Liver (tissue), 7 donors: ENCODE measurements at regions not wholly inside any gene's neighbourhood (a gene's known extent, or its start where the extent isn't known, plus 50 kb on each side); places are given as distances from the start of the nearest gene placed in this dataset.
"Not testable (repeated sequence)": the region's sequence is repeated elsewhere in the genome, so short reads cannot be mapped to it uniquely, and the experiment has no call there.

Experiments used
- DNase-seq: peaks from one replicate; pipeline ENCODE4 v3.0.0-alpha.2; 2017; ENCODE audit warnings: low spot score
- H3K27ac ChIP-seq, 2 donors: one replicate each; pipeline ENCODE4 v1.7.0; 2013; ENCODE audit warnings: inconsistent platforms in 2 of 2, low read length in 2 of 2, control low read depth in 1 of 2, low read depth in 1 of 2, mild to moderate bottlenecking in 1 of 2
- H3K27me3 ChIP-seq, 4 donors: one replicate each; pipeline versions ENCODE4 v1.6.1 to v1.7.0; 2013; ENCODE audit warnings: low read length in 3 of 4, inconsistent platforms in 1 of 4, mild to moderate bottlenecking in 1 of 4, moderate library complexity in 1 of 4; ENCODE audit not compliant: control insufficient read depth in 4 of 4, insufficient read depth in 4 of 4
- H3K36me3 ChIP-seq, 4 donors: one replicate each; pipeline versions ENCODE4 v1.6.1 to v1.7.0; 2013; ENCODE audit warnings: low read length in 3 of 4, mild to moderate bottlenecking in 3 of 4, low read depth in 1 of 4, moderate library complexity in 1 of 4; ENCODE audit not compliant: control insufficient read depth in 4 of 4, insufficient read depth in 3 of 4
- H3K4me1 ChIP-seq, 4 donors: one replicate each; pipeline versions ENCODE4 v1.6.1 to v1.7.0; 2013; ENCODE audit warnings: low read length in 3 of 4, mild to moderate bottlenecking in 3 of 4, moderate library complexity in 1 of 4; ENCODE audit not compliant: control insufficient read depth in 4 of 4, insufficient read depth in 4 of 4
- H3K4me3 ChIP-seq, 3 donors: one replicate each; pipeline versions ENCODE4 v1.6.1 to v1.7.0; 2013; ENCODE audit warnings: low read length in 3 of 3, control low read depth in 1 of 3, low read depth in 1 of 3, mild to moderate bottlenecking in 1 of 3
- H3K9ac ChIP-seq, 2 donors: one replicate each; pipeline ENCODE4 v1.7.0; 2013; ENCODE audit warnings: low read length in 2 of 2, mild to moderate bottlenecking in 2 of 2, moderate library complexity in 2 of 2, control low read depth in 1 of 2, low read depth in 1 of 2
- H3K9me3 ChIP-seq, 4 donors: one replicate each; pipeline versions ENCODE4 v1.6.1 to v1.7.0; 2013; ENCODE audit warnings: low read length in 3 of 4; ENCODE audit not compliant: control insufficient read depth in 4 of 4
- EGR1 ChIP-seq, 2 donors: IDR thresholded peaks; 2 replicates each; pipeline ENCODE4 v1.6.1; 2016 to 2018; ENCODE audit warnings: antibody characterized with exemption in 2 of 2, low read depth in 2 of 2
- FOXA1 ChIP-seq: IDR thresholded peaks from 2 replicates; pipeline ENCODE4 v1.6.1; 2016; ENCODE audit warnings: antibody characterized with exemption
- FOXA2 ChIP-seq: IDR thresholded peaks from 2 replicates; pipeline ENCODE4 v1.6.1; 2016; ENCODE audit warnings: antibody characterized with exemption
- GABPA ChIP-seq, 2 donors: IDR thresholded peaks in 1 of 2; conservative IDR thresholded peaks in 1 of 2; 2 replicates each; pipeline ENCODE4 v1.6.1; 2016; ENCODE audit warnings: antibody characterized with exemption in 2 of 2, mild to moderate bottlenecking in 1 of 2, moderate library complexity in 1 of 2
- HNF4A ChIP-seq, 2 donors: conservative IDR thresholded peaks; 2 replicates each; pipeline ENCODE4 v1.6.1; 2016; ENCODE audit warnings: antibody characterized with exemption in 2 of 2, mild to moderate bottlenecking in 2 of 2
- HNF4G ChIP-seq: IDR thresholded peaks from 2 replicates; pipeline ENCODE4 v1.6.1; 2016; ENCODE audit warnings: antibody characterized with exemption
- JUND ChIP-seq, 2 donors: IDR thresholded peaks; 2 replicates each; pipeline ENCODE4 v1.6.1; 2016; ENCODE audit warnings: antibody characterized with exemption in 2 of 2
- NR2F2 ChIP-seq: IDR thresholded peaks from 2 replicates; pipeline ENCODE4 v1.6.1; 2016; ENCODE audit warnings: antibody characterized with exemption
- RAD21 ChIP-seq, 2 donors: IDR thresholded peaks; 2 replicates each; pipeline ENCODE4 v1.6.1; 2016; ENCODE audit warnings: antibody characterized with exemption in 2 of 2, mild to moderate bottlenecking in 2 of 2
- SP1 ChIP-seq: IDR thresholded peaks from 2 replicates; pipeline ENCODE4 v1.6.1; 2018; ENCODE audit warnings: antibody characterized with exemption, mild to moderate bottlenecking
- TAF1 ChIP-seq: conservative IDR thresholded peaks from 2 replicates; pipeline ENCODE4 v1.6.1; 2016; ENCODE audit warnings: antibody characterized with exemption, mild to moderate bottlenecking
- YY1 ChIP-seq: IDR thresholded peaks from 2 replicates; pipeline ENCODE4 v1.6.1; 2016; ENCODE audit warnings: antibody characterized with exemption, mild to moderate bottlenecking
- WGBS: extraction: QIAGEN DNeasy Blood & Tissue Kit; methylation state at CpG from one replicate; pipeline ENCODE4 v1.1.7; 2013; 5-methylcytosine and 5-hydroxymethylcytosine counted together
- TF ChIP-seq, protein P1 (sequence below): IDR thresholded peaks from 2 replicates; pipeline ENCODE4 v1.6.1; 2016; ENCODE audit warnings: antibody characterized with exemption, mild to moderate bottlenecking
- TF ChIP-seq, protein P2 (sequence below): IDR thresholded peaks from 2 replicates; pipeline ENCODE4 v1.6.1; 2016; ENCODE audit warnings: antibody characterized with exemption
- TF ChIP-seq, protein P3 (sequence below): IDR thresholded peaks from 2 replicates; pipeline ENCODE4 v1.6.1; 2016; ENCODE audit warnings: antibody characterized with exemption
- donor health status: healthy.
- donor health status: healthy.
- donor health status: healthy.
- donor health status: healthy.

GRCh38 chr9:97248252-97248651 lies 59.2 kb upstream of the CCDC180 start:
- not testable (repeated sequence) for H3K36me3 ChIP-seq, DNase-seq, H3K9ac ChIP-seq, H3K9me3 ChIP-seq, H3K27me3 ChIP-seq, H3K4me1 ChIP-seq, H3K27ac ChIP-seq, H3K4me3 ChIP-seq
- WGBS: 80% methylated on average over 2 of the region's 2 CpGs

DNA sequence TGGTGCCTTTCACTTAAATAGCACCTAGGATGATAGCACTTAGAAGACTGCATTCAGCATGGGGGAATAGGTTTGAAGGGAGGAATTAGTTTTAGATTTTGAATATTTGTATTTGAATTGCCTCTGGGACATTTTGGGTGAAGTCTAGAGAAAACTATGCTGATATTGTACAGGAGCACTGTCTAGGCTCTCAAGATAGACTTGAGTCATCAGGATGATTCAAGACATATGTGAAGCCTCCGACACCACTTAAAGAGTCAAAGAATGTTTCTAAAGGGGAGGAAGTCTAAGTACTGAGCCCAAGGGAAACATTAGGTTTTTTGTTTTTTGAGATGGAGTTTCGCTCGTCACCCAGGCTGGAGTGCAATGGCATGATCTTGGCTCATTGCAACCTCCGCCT lies 63.9 kb upstream of the CCDC180 start:
- 95% methylated on average over 4 of the region's 4 CpGs for WGBS
- no peaks in the 10 kb centered on the region for H3K9me3 ChIP-seq
- no peaks in the 10 kb centered on the region for H3K36me3 ChIP-seq
- no peaks in the 10 kb centered on the region for H3K27me3 ChIP-seq
- no peak overlapping the region for H3K9ac ChIP-seq
- DNase-seq: no peak
- no peak for TF ChIP-seq FOXA1
- TF ChIP-seq EGR1 (IDR thresholded peaks at IDR 0.05; ENCODE audit: low read depth in 2 of 2): no peak
- TF ChIP-seq HNF4G: no peak
- TF ChIP-seq, protein P1, sequence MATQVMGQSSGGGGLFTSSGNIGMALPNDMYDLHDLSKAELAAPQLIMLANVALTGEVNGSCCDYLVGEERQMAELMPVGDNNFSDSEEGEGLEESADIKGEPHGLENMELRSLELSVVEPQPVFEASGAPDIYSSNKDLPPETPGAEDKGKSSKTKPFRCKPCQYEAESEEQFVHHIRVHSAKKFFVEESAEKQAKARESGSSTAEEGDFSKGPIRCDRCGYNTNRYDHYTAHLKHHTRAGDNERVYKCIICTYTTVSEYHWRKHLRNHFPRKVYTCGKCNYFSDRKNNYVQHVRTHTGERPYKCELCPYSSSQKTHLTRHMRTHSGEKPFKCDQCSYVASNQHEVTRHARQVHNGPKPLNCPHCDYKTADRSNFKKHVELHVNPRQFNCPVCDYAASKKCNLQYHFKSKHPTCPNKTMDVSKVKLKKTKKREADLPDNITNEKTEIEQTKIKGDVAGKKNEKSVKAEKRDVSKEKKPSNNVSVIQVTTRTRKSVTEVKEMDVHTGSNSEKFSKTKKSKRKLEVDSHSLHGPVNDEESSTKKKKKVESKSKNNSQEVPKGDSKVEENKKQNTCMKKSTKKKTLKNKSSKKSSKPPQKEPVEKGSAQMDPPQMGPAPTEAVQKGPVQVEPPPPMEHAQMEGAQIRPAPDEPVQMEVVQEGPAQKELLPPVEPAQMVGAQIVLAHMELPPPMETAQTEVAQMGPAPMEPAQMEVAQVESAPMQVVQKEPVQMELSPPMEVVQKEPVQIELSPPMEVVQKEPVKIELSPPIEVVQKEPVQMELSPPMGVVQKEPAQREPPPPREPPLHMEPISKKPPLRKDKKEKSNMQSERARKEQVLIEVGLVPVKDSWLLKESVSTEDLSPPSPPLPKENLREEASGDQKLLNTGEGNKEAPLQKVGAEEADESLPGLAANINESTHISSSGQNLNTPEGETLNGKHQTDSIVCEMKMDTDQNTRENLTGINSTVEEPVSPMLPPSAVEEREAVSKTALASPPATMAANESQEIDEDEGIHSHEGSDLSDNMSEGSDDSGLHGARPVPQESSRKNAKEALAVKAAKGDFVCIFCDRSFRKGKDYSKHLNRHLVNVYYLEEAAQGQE: no peak
- no peak for TF ChIP-seq FOXA2
- TF ChIP-seq SP1: no peak
- no peak for TF ChIP-seq RAD21 (IDR thresholded peaks at IDR 0.05)
- TF ChIP-seq, protein P2, sequence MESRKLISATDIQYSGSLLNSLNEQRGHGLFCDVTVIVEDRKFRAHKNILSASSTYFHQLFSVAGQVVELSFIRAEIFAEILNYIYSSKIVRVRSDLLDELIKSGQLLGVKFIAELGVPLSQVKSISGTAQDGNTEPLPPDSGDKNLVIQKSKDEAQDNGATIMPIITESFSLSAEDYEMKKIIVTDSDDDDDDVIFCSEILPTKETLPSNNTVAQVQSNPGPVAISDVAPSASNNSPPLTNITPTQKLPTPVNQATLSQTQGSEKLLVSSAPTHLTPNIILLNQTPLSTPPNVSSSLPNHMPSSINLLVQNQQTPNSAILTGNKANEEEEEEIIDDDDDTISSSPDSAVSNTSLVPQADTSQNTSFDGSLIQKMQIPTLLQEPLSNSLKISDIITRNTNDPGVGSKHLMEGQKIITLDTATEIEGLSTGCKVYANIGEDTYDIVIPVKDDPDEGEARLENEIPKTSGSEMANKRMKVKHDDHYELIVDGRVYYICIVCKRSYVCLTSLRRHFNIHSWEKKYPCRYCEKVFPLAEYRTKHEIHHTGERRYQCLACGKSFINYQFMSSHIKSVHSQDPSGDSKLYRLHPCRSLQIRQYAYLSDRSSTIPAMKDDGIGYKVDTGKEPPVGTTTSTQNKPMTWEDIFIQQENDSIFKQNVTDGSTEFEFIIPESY: no peak
- TF ChIP-seq, protein P3, sequence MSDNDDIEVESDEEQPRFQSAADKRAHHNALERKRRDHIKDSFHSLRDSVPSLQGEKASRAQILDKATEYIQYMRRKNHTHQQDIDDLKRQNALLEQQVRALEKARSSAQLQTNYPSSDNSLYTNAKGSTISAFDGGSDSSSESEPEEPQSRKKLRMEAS: no peak
- TF ChIP-seq NR2F2: no peak
- no peak for TF ChIP-seq TAF1
- no peak for TF ChIP-seq YY1
- TF ChIP-seq GABPA (IDR thresholded peaks at IDR 0.05 in 1 of 2, conservative IDR thresholded peaks at IDR 0.05 in 1 of 2): no peak
- no peak for TF ChIP-seq JUND (IDR thresholded peaks at IDR 0.05)
- TF ChIP-seq HNF4A (conservative IDR thresholded peaks at IDR 0.05): no peak
- H3K4me1 ChIP-seq: peaks cover 2 to 10% (median 7%) of the 10 kb centered on the region in 4 donors
- H3K27ac ChIP-seq: no peak overlapping the region
- H3K4me3 ChIP-seq: no peak overlapping the region

DNA sequence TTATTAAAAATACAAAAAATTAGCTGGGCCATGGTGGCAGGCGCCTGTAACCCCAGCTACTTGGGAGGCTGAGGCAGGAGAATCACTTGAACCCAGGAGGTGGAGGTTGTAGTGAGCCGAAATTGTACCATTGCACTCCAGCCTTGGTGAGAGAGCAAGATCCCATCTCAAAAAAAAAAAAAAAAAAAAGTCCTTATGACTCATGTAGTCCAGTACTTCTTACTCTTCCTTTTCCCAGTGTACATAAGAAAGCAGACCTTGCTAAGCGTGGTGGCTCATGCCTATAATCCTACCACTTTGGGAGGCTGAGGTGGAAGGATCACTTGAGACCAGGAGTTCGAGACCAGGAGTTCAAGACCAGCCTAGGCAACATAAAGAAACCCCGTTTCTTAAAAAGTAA lies 66.0 kb upstream of the CCDC180 start:
- H3K27me3 ChIP-seq, H3K36me3 ChIP-seq, DNase-seq, H3K4me3 ChIP-seq, H3K9me3 ChIP-seq, H3K9ac ChIP-seq, H3K27ac ChIP-seq: not testable (repeated sequence)
- peaks cover 2 to 14% (median 7%) of the 10 kb centered on the region in 4 donors for H3K4me1 ChIP-seq
- 96% methylated on average over 5 of the region's 5 CpGs for WGBS
